GM23338 (cell line): ENCODE measurements at regions not wholly inside any gene's neighbourhood (a gene's known extent, or its start where the extent isn't known, plus 50 kb on each side); places are given as distances from the start of the nearest gene placed in this dataset.

Experiments used
- ATAC-seq: fragments of 200-7000 bp; cut with Tn5 transposase; 3 replicates; pipeline ENCODE4 v1.9.1; 2020
- DNase-seq: peaks from one replicate; pipeline ENCODE4 v3.0.0-alpha.2; 2015; ENCODE audit warnings: low spot score
- H2AFZ ChIP-seq: fragments of 200-600 bp; sonication (generic); 2 replicates; pipeline ENCODE4 v1.8.0; 2016; ENCODE audit warnings: antibody characterized with exemption, mild to moderate bottlenecking, moderate library complexity
- H3F3A ChIP-seq: fragments of 200-600 bp; sonication (generic); replicated peaks from 2 replicates; pipeline ENCODE4 v1.8.0; 2017; ENCODE audit warnings: antibody characterized with exemption, mixed run types, low read depth
- H3K27ac ChIP-seq: fragments of 200-600 bp; sonication (generic); 2 replicates; pipeline ENCODE4 v1.6.1; 2016; ENCODE audit warnings: low read depth
- H3K27me3 ChIP-seq: fragments of 200-600 bp; sonication (generic); 2 replicates; pipeline ENCODE4 v1.8.0; 2016; ENCODE audit warnings: mild to moderate bottlenecking, mixed run types, moderate library complexity; ENCODE audit not compliant: insufficient read depth
- H3K36me3 ChIP-seq: fragments of 200-600 bp; sonication (generic); 2 replicates; pipeline ENCODE4 v1.8.0; 2016; ENCODE audit warnings: mild to moderate bottlenecking; ENCODE audit not compliant: insufficient read depth
- H3K4me1 ChIP-seq: fragments of 200-600 bp; sonication (generic); 2 replicates; pipeline ENCODE4 v1.8.0; 2016; ENCODE audit warnings: mild to moderate bottlenecking, moderate library complexity; ENCODE audit not compliant: insufficient read depth
- H3K4me2 ChIP-seq: fragments of 200-600 bp; sonication (generic); 2 replicates; pipeline ENCODE4 v1.7.1; 2017; ENCODE audit warnings: mixed run types
- H3K4me3 ChIP-seq: fragments of 200-600 bp; sonication (generic); 2 replicates; pipeline ENCODE4 v1.6.1; 2016; ENCODE audit warnings: mixed run types
- H3K79me2 ChIP-seq: fragments of 200-600 bp; sonication (generic); replicated peaks from 2 replicates; pipeline ENCODE4 v1.8.0; 2017; ENCODE audit warnings: mild to moderate bottlenecking; ENCODE audit not compliant: insufficient read depth
- H3K9me2 ChIP-seq: fragments of 200-600 bp; sonication (generic); 2 replicates; pipeline ENCODE4 v1.8.0; 2017; ENCODE audit not compliant: insufficient read depth
- H4K20me1 ChIP-seq: fragments of 200-600 bp; sonication (generic); replicated peaks from 2 replicates; pipeline ENCODE4 v1.8.0; 2017; ENCODE audit warnings: mild to moderate bottlenecking; ENCODE audit not compliant: insufficient read depth
- H3K27ac Mint-ChIP-seq: 2 replicates; pipeline ENCODE4 v1.8.0; 2020; ENCODE audit warnings: inconsistent platforms, mild to moderate bottlenecking, moderate library complexity, mixed read lengths
- H3K27me3 Mint-ChIP-seq: 3 replicates; pipeline ENCODE4 v1.8.0; 2022; ENCODE audit warnings: low read depth, mild to moderate bottlenecking, moderate library complexity, mixed read lengths, inconsistent platforms; ENCODE audit not compliant: insufficient read depth, poor library complexity
- H3K36me3 Mint-ChIP-seq: 3 replicates; pipeline ENCODE4 v1.8.0; 2021; ENCODE audit warnings: low read depth, mild to moderate bottlenecking, inconsistent platforms, moderate library complexity, mixed read lengths
- H3K4me1 Mint-ChIP-seq: 3 replicates; pipeline ENCODE4 v1.8.0; 2020; ENCODE audit warnings: mild to moderate bottlenecking, inconsistent platforms, mixed read lengths
- H3K4me3 Mint-ChIP-seq: 3 replicates; pipeline ENCODE4 v1.8.0; 2021; ENCODE audit warnings: moderate library complexity, mild to moderate bottlenecking, inconsistent platforms, mixed read lengths
- H3K9me3 Mint-ChIP-seq: 3 replicates; pipeline ENCODE4 v1.8.0; 2020; ENCODE audit warnings: moderate library complexity, mild to moderate bottlenecking, inconsistent platforms, mixed read lengths
- CREB1 ChIP-seq: fragments of 250-450 bp; sonication (Bioruptor Pico); IDR thresholded peaks from 2 replicates; pipeline ENCODE4 v1.5.0; 2020; ENCODE audit warnings: low read depth, mild to moderate bottlenecking, moderate library complexity
- CTCF ChIP-seq, 2 experiments: fragments of 200-600 bp in 1 of 2; sonication (generic) in 1 of 2; conservative IDR thresholded peaks; 2 replicates each; pipeline versions ENCODE4 v1.5.1 to v1.6.1; 2016 to 2017; ENCODE audit warnings: antibody characterized with exemption in 2 of 2, low read depth in 2 of 2, mild to moderate bottlenecking in 2 of 2, moderate library complexity in 1 of 2
- ETS1 ChIP-seq: IDR thresholded peaks from 2 replicates; pipeline ENCODE4 v1.6.1; 2016; ENCODE audit warnings: antibody characterized with exemption
- EZH2 ChIP-seq: fragments of 200-600 bp; sonication (generic); IDR thresholded peaks from one replicate; pipeline ENCODE4 v1.8.0; 2017; ENCODE audit warnings: antibody characterized with exemption, mild to moderate bottlenecking, low read depth; ENCODE audit not compliant: unreplicated experiment
- EZH2phosphoT487 ChIP-seq: fragments of 200-600 bp; sonication (generic); IDR thresholded peaks from one replicate; pipeline ENCODE4 v1.8.1; 2018; ENCODE audit warnings: antibody characterized with exemption; ENCODE audit not compliant: unreplicated experiment
- JUNB ChIP-seq: IDR thresholded peaks from one replicate; pipeline ENCODE4 v1.6.1; 2016; ENCODE audit warnings: antibody characterized with exemption; ENCODE audit not compliant: unreplicated experiment
- NANOG ChIP-seq: IDR thresholded peaks from 2 replicates; pipeline ENCODE4 v1.6.1; 2016; ENCODE audit warnings: antibody characterized with exemption, borderline replicate concordance
- POLR2AphosphoS5 ChIP-seq: IDR thresholded peaks from 2 replicates; pipeline ENCODE4 v1.6.1; 2016; ENCODE audit warnings: antibody characterized with exemption, low read depth
- REST ChIP-seq: IDR thresholded peaks from one replicate; pipeline ENCODE4 v1.6.1; 2018; ENCODE audit warnings: antibody characterized with exemption; ENCODE audit not compliant: unreplicated experiment
- STAT1 ChIP-seq: IDR thresholded peaks from one replicate; pipeline ENCODE4 v1.6.1; 2016; ENCODE audit warnings: antibody characterized with exemption; ENCODE audit not compliant: unreplicated experiment
- ZNF331 ChIP-seq: fragments of 250-450 bp; sonication (Bioruptor Pico); IDR thresholded peaks from 2 replicates; pipeline ENCODE4 v1.5.0; 2020; ENCODE audit warnings: low read depth, mild to moderate bottlenecking, moderate library complexity

- no peak for ATAC-seq
- H3K4me2 ChIP-seq: no peak overlapping the region
- H3K9me3 Mint-ChIP-seq: no peaks in the 10 kb centered on the region
- H3K36me3 Mint-ChIP-seq: no peaks in the 10 kb centered on the region
- H3K27ac Mint-ChIP-seq: no peak overlapping the region
- peaks cover 17% of the 10 kb centered on the region for H3K4me1 ChIP-seq
- H3K4me3 ChIP-seq: no peak overlapping the region
- H3K4me3 Mint-ChIP-seq: no peak overlapping the region
- H3K36me3 ChIP-seq: no peaks in the 10 kb centered on the region
- no peaks in the 10 kb centered on the region for H3K79me2 ChIP-seq
- H3F3A ChIP-seq: no peaks in the 10 kb centered on the region
- H3K4me1 Mint-ChIP-seq: peaks cover 26% of the 10 kb centered on the region
- H3K27me3 Mint-ChIP-seq: no peaks in the 10 kb centered on the region
- H3K9me2 ChIP-seq: 0 out of 2 replicates have a peak, but pooled peaks cover 6% of the 10 kb centered on the region
- no peaks in the 10 kb centered on the region for H4K20me1 ChIP-seq
- no peak for TF ChIP-seq ETS1
- TF ChIP-seq POLR2AphosphoS5: no peak
- no peak for TF ChIP-seq CTCF (conservative IDR thresholded peaks at IDR 0.05; ENCODE audit: low read depth in 2 of 2)
- TF ChIP-seq STAT1: no peak
- TF ChIP-seq ZNF331 (CRISPR knock-in tag): no peak
- TF ChIP-seq REST: no peak
- TF ChIP-seq EZH2phosphoT487: no peak
- TF ChIP-seq CREB1 (CRISPR knock-in tag): no peak
- no peaks in the 10 kb centered on the region for H3K27me3 ChIP-seq
- H3K27ac ChIP-seq: no peak overlapping the region
- no peak for DNase-seq
- H2AFZ ChIP-seq: peak overlapping the region; percentile 43; the same call in 1 of the 2 replicates
Observed at GRCh38 chr5:169422087-169422486, 121.1 kb upstream of the SLIT3 start.

- no peaks in the 10 kb centered on the region for H3K79me2 ChIP-seq
- H3K27me3 ChIP-seq: no peaks in the 10 kb centered on the region
- Mint-ChIP-seq H3K27ac (no peak overlapping the region), H3K4me1 (peaks cover 28% of the 10 kb centered on the region), H3K36me3 (no peaks in the 10 kb centered on the region), H3K27me3 (no peaks in the 10 kb centered on the region), H3K9me3 (no peaks in the 10 kb centered on the region), H3K4me3 (no peak overlapping the region)
- H3F3A ChIP-seq: no peaks in the 10 kb centered on the region
- H3K4me3 ChIP-seq: no peak overlapping the region
- peaks cover 17% of the 10 kb centered on the region for H3K4me1 ChIP-seq
- DNase-seq (no peak), ATAC-seq (no peak)
- 0 out of 2 replicates have a peak, but pooled peaks cover 6% of the 10 kb centered on the region for H3K9me2 ChIP-seq
- H2AFZ ChIP-seq: no peak overlapping the region
- H3K36me3 ChIP-seq: no peaks in the 10 kb centered on the region
- H3K4me2 ChIP-seq: no peak overlapping the region
- H3K27ac ChIP-seq: no peak overlapping the region
- no peaks in the 10 kb centered on the region for H4K20me1 ChIP-seq
- no peak for TF ChIP-seq ZNF331 (CRISPR knock-in tag)
- TF ChIP-seq NANOG: no peak
- no peak for TF ChIP-seq CREB1 (CRISPR knock-in tag)
- no peak for TF ChIP-seq STAT1
- TF ChIP-seq EZH2: no peak
- no peak for TF ChIP-seq JUNB
Observed at GRCh38 chr5:169421677-169422076, 120.7 kb upstream of the SLIT3 start.
